ENCODE measurements at regions not wholly inside any gene's neighbourhood (a gene's known extent, or its start where the extent isn't known, plus 50 kb on each side); places are given as distances from the start of the nearest gene placed in this dataset.

GRCh38 chr5:56585999-56586691, 229.2 kb upstream of the MAP3K1 start:
- TF ChIP-seq FOXP2 (optimal IDR thresholded peaks at IDR 0.05; ENCODE audit: borderline replicate concordance, extremely low read depth, extremely low read length, insufficient read depth) (no peak), TAF1 (IDR thresholded peaks at IDR 0.05; ENCODE audit: borderline replicate concordance, insufficient read depth, low read length) (no peak), SIN3A (IDR thresholded peaks at IDR 0.05; ENCODE audit: borderline replicate concordance, insufficient read depth, low read length) (no peak), POLR2AphosphoS5 (IDR thresholded peaks at IDR 0.05; ENCODE audit: low read depth, low read length) (no peak)
- TF ChIP-seq, protein P1, sequence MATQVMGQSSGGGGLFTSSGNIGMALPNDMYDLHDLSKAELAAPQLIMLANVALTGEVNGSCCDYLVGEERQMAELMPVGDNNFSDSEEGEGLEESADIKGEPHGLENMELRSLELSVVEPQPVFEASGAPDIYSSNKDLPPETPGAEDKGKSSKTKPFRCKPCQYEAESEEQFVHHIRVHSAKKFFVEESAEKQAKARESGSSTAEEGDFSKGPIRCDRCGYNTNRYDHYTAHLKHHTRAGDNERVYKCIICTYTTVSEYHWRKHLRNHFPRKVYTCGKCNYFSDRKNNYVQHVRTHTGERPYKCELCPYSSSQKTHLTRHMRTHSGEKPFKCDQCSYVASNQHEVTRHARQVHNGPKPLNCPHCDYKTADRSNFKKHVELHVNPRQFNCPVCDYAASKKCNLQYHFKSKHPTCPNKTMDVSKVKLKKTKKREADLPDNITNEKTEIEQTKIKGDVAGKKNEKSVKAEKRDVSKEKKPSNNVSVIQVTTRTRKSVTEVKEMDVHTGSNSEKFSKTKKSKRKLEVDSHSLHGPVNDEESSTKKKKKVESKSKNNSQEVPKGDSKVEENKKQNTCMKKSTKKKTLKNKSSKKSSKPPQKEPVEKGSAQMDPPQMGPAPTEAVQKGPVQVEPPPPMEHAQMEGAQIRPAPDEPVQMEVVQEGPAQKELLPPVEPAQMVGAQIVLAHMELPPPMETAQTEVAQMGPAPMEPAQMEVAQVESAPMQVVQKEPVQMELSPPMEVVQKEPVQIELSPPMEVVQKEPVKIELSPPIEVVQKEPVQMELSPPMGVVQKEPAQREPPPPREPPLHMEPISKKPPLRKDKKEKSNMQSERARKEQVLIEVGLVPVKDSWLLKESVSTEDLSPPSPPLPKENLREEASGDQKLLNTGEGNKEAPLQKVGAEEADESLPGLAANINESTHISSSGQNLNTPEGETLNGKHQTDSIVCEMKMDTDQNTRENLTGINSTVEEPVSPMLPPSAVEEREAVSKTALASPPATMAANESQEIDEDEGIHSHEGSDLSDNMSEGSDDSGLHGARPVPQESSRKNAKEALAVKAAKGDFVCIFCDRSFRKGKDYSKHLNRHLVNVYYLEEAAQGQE (IDR thresholded peaks at IDR 0.05; ENCODE audit: insufficient read depth in 1 of 2, low read depth in 2 of 2, low read length in 2 of 2) = no peak

DNA sequence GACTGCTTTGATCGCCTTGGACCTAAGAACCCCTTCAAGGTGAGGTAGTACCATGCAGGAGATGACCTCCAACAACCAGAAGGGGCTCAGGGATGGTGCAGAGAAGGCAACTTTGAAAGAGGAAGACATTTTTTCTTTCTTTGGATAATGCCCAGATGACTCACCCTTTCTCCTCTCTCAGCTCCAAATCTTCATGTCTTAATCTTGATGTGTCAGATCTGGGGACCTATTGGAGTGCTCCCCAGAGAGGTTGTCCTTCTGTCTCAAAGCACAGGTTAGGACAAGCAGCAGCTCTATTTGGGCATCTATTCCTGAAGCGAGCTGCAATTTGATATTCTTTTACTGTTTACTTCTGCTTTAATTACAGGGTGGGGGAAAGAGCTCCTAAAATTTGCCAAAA, 229.9 kb upstream of the MAP3K1 start:
- TF ChIP-seq POLR2AphosphoS5 (IDR thresholded peaks at IDR 0.05; ENCODE audit: low read depth, low read length) = no peak
- no peak for TF ChIP-seq FOXP2 (optimal IDR thresholded peaks at IDR 0.05; ENCODE audit: borderline replicate concordance, extremely low read depth, extremely low read length, insufficient read depth)
- TF ChIP-seq, protein P1 (IDR thresholded peaks at IDR 0.05; ENCODE audit: insufficient read depth in 1 of 2, low read depth in 2 of 2, low read length in 2 of 2) = no peak
- no peak for TF ChIP-seq TAF1 (IDR thresholded peaks at IDR 0.05; ENCODE audit: borderline replicate concordance, insufficient read depth, low read length)
- no peak for TF ChIP-seq SIN3A (IDR thresholded peaks at IDR 0.05; ENCODE audit: borderline replicate concordance, insufficient read depth, low read length)

GRCh38 chr5:56581426-56581825, 233.9 kb upstream of the MAP3K1 start:
- TF ChIP-seq, protein P1 (IDR thresholded peaks at IDR 0.05; ENCODE audit: insufficient read depth in 1 of 2, low read depth in 2 of 2, low read length in 2 of 2) = no peak
- TF ChIP-seq SIN3A (IDR thresholded peaks at IDR 0.05; ENCODE audit: borderline replicate concordance, insufficient read depth, low read length) = no peak
- no peak for TF ChIP-seq FOXP2 (optimal IDR thresholded peaks at IDR 0.05; ENCODE audit: borderline replicate concordance, extremely low read depth, extremely low read length, insufficient read depth)
- no peak for TF ChIP-seq TAF1 (IDR thresholded peaks at IDR 0.05; ENCODE audit: borderline replicate concordance, insufficient read depth, low read length)
- no peak for TF ChIP-seq POLR2AphosphoS5 (IDR thresholded peaks at IDR 0.05; ENCODE audit: low read depth, low read length)

DNA sequence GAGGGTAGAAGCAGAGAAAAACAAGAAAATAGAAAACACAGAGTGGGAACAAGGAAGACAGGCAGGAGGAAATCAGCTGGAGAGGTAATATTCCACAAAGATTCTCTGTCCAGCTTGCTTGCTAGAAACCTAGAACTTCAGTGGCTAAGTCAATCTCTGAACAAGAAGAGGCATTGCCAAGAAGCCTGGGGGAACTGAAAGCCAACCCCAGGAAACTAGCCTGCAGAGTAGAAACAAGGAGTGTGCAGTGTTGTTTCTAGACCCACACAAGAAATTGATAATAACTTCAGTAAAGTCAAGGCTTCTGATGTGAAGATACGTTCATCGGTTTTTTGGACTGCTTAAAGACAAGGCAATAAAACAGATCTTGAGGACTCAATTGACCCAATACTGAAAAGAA, 234.5 kb upstream of the MAP3K1 start:
- no peak for TF ChIP-seq POLR2AphosphoS5 (IDR thresholded peaks at IDR 0.05; ENCODE audit: low read depth, low read length)
- no peak for TF ChIP-seq FOXP2 (optimal IDR thresholded peaks at IDR 0.05; ENCODE audit: borderline replicate concordance, extremely low read depth, extremely low read length, insufficient read depth)
- TF ChIP-seq TAF1 (IDR thresholded peaks at IDR 0.05; ENCODE audit: borderline replicate concordance, insufficient read depth, low read length) = no peak
- TF ChIP-seq, protein P1 (IDR thresholded peaks at IDR 0.05; ENCODE audit: insufficient read depth in 1 of 2, low read depth in 2 of 2, low read length in 2 of 2) = no peak
- no peak for TF ChIP-seq SIN3A (IDR thresholded peaks at IDR 0.05; ENCODE audit: borderline replicate concordance, insufficient read depth, low read length)

All from PFSK-1 (cell line).